ENCODE measurements at regions not wholly inside any gene's neighbourhood (a gene's known extent, or its start where the extent isn't known, plus 50 kb on each side); places are given as distances from the start of the nearest gene placed in this dataset.

GRCh38 chr13:58960888-58961287 lies 1202.8 kb downstream of the DIAPH3 start:
- TF ChIP-seq POLR2A (IDR thresholded peaks at IDR 0.05; ENCODE audit: low read depth) (no peak), CTCF (IDR thresholded peaks at IDR 0.05) (no peak)
